ENCODE measurements at regions not wholly inside any gene's neighbourhood (a gene's known extent, or its start where the extent isn't known, plus 50 kb on each side); places are given as distances from the start of the nearest gene placed in this dataset.

DNA sequence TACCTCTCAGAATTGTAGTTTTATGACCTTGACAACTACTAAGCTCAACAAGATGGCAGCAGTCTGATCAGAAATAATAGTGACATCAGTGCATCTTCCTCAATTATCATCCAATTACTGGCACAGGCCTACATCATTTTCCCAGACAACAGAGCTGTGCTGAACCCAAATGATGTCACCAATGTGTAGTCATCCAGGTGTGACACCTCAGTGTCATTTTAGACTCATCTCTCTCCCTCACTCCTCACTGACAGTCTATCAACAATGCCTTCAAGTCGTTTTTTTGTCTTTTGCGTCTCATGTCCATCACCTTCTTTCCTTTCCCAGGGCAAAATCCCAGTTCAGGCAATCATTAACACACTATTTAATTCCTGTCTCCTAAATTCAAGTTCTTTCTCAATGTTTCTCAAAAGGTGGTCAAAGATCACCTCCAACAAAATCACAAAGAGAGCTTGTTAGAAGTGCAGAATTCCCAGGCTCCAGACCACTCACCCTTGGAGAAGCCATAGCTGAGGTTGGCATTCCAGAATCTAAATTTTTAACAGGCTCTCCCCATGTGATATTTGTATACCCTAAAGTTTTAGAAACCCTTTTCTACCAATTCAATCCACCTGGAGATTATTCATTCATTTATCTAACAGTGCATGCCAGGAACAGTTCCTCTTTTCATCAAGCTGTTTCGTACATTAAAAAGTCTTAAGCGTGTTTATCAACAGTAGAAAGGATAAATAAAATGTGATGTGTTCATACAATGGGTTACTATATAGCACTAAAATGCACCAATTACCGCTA is 125.3 kb upstream of the KLF7 start:
- TF ChIP-seq CTCF (IDR thresholded peaks at IDR 0.05) (no peak), POLR2A (IDR thresholded peaks at IDR 0.05) (no peak), POLR2AphosphoS5 (IDR thresholded peaks at IDR 0.05) (no peak)
- intact Hi-C loops (cut with DNase I; ENCODE audit: low total_unique reads) = loop anchor here (10.0 kb wide), 1 partner anchor 1596 kb away; no protein-coding TSS in a partner anchor

GRCh38 chr2:207291625-207292252 is 126.0 kb upstream of the KLF7 start:
- Histone ChIP-seq H3K27ac (no peak overlapping the region), H3K4me1 (no peaks in the 10 kb centered on the region), H3K36me3 (no peaks in the 10 kb centered on the region), H3K4me3 (no peak overlapping the region), H3K9me3 (no peaks in the 10 kb centered on the region), H3K27me3 (no peaks in the 10 kb centered on the region)
- no peak for TF ChIP-seq CTCF (IDR thresholded peaks at IDR 0.05)
- TF ChIP-seq POLR2AphosphoS5 (IDR thresholded peaks at IDR 0.05) = no peak
- no peak for TF ChIP-seq POLR2A (IDR thresholded peaks at IDR 0.05)
- intact Hi-C loops (cut with DNase I; ENCODE audit: low total_unique reads) = loop anchor here (10.0 kb wide), 1 partner anchor 1597 kb away; no protein-coding TSS in a partner anchor
- DNase-seq (ENCODE audit: low spot score in 2 of 2) = no peak

More for the DNA sequence above, 125.3 kb upstream of the KLF7 start:
- no peaks in the 10 kb centered on the region for H3K9me3 ChIP-seq
- no peak overlapping the region for H3K27ac ChIP-seq
- no peaks in the 10 kb centered on the region for H3K27me3 ChIP-seq
- no peak for DNase-seq (ENCODE audit: low spot score in 2 of 2)
- H3K4me1 ChIP-seq = no peaks in the 10 kb centered on the region
- H3K4me3 ChIP-seq = no peak overlapping the region
- no peaks in the 10 kb centered on the region for H3K36me3 ChIP-seq

- H3K27ac ChIP-seq = no peak overlapping the region
- H3K27me3 ChIP-seq = no peaks in the 10 kb centered on the region
- no peak overlapping the region for H3K4me3 ChIP-seq
- no peak for DNase-seq (ENCODE audit: low spot score in 2 of 2)
- H3K36me3 ChIP-seq = no peaks in the 10 kb centered on the region
- no peaks in the 10 kb centered on the region for H3K9me3 ChIP-seq
- no peaks in the 10 kb centered on the region for H3K4me1 ChIP-seq
- no peak for TF ChIP-seq CTCF (IDR thresholded peaks at IDR 0.05)
- no peak for TF ChIP-seq POLR2AphosphoS5 (IDR thresholded peaks at IDR 0.05)
- TF ChIP-seq POLR2A (IDR thresholded peaks at IDR 0.05) = no peak
- intact Hi-C loops (cut with DNase I; ENCODE audit: low total_unique reads) = loop anchor here (10.0 kb wide), 1 partner anchor 1602 kb away; no protein-coding TSS in a partner anchor
Observed at GRCh38 chr2:207296265-207296948, 130.7 kb upstream of the KLF7 start.

GRCh38 chr2:207300817-207301216 is 135.1 kb upstream of the KLF7 start:
- TF ChIP-seq CTCF (IDR thresholded peaks at IDR 0.05) (no peak), POLR2AphosphoS5 (IDR thresholded peaks at IDR 0.05) (no peak), POLR2A (IDR thresholded peaks at IDR 0.05) (no peak)
- no peaks in the 10 kb centered on the region for H3K9me3 ChIP-seq
- no peaks in the 10 kb centered on the region for H3K27me3 ChIP-seq
- intact Hi-C loops (cut with DNase I; ENCODE audit: low total_unique reads) = no loop called here
- H3K36me3 ChIP-seq = no peaks in the 10 kb centered on the region
- no peak for DNase-seq (ENCODE audit: low spot score in 2 of 2)
- H3K4me1 ChIP-seq = no peaks in the 10 kb centered on the region
- H3K27ac ChIP-seq = no peak overlapping the region
- H3K4me3 ChIP-seq = no peak overlapping the region

All from breast epithelium (tissue), 4 donors.